H1 (cell line): ENCODE measurements at regions not wholly inside any gene's neighbourhood (a gene's known extent, or its start where the extent isn't known, plus 50 kb on each side); places are given as distances from the start of the nearest gene placed in this dataset.

Source experiments
- CTCF ChIA-PET: fragments of 300-600 bp; sonication (Branson Sonifier 250); formaldehyde crosslinking; loops from one replicate; lab custom pipeline; 2021; ENCODE audit not compliant: partially characterized antibody; lab: Charles Lee
- POLR2A ChIA-PET: fragments of 300-600 bp; sonication (Branson Sonifier 250); formaldehyde crosslinking; loops from one replicate; lab custom pipeline; 2021; ENCODE audit warnings: inconsistent platforms; ENCODE audit not compliant: partially characterized antibody; lab: Charles Lee
- DNase-seq, 2 experiments: peaks; one replicate each; pipeline versions ENCODE4 v3.0.0 to v3.0.0-alpha.2; 2010 to 2022; ENCODE audit warnings: low spot score in 2 of 2, low read depth in 1 of 2, mixed read lengths in 1 of 2
- FAIRE-seq: peaks from 2 replicates; lab custom pipeline; 2011; peaks lifted over from hg19 to GRCh38; lab: Jason Lieb, UNC
- H2AFZ ChIP-seq: 2 replicates; pipeline ENCODE4 v1.8.1; 2012; ENCODE audit warnings: low read length, inconsistent platforms
- H2AK5ac ChIP-seq: 2 replicates; pipeline ENCODE4 v1.6.1; 2013; ENCODE audit warnings: low read depth, low read length
- H2BK120ac ChIP-seq: replicated peaks from 2 replicates; pipeline ENCODE3; 2013; ENCODE audit warnings: low read depth, low read length, inconsistent platforms
- H2BK12ac ChIP-seq: 2 replicates; pipeline ENCODE4 v1.6.1; 2013; ENCODE audit warnings: low read depth, low read length
- H2BK15ac ChIP-seq: 2 replicates; pipeline ENCODE4 v1.6.1; 2013; ENCODE audit warnings: low read length
- H2BK20ac ChIP-seq: 2 replicates; pipeline ENCODE4 v1.6.1; 2013; ENCODE audit warnings: low read length
- H2BK5ac ChIP-seq: 2 replicates; pipeline ENCODE4 v1.6.1; 2013; ENCODE audit warnings: low read depth, low read length
- H3K14ac ChIP-seq: 2 replicates; pipeline ENCODE4 v1.6.1; 2013; ENCODE audit warnings: inconsistent platforms; ENCODE audit not compliant: insufficient read length
- H3K18ac ChIP-seq: 2 replicates; pipeline ENCODE4 v1.6.1; 2013; ENCODE audit warnings: low read length; ENCODE audit errors: extremely low read depth
- H3K23ac ChIP-seq: 2 replicates; pipeline ENCODE4 v1.6.1; 2013; ENCODE audit warnings: inconsistent platforms; ENCODE audit not compliant: insufficient read length
- H3K23me2 ChIP-seq: 2 replicates; pipeline ENCODE4 v1.6.1; 2013; ENCODE audit warnings: low read depth, low read length
- H3K27ac ChIP-seq: 2 replicates; pipeline ENCODE4 v1.6.1; 2011; ENCODE audit warnings: low read depth, low read length, inconsistent platforms
- H3K27me3 ChIP-seq, 4 experiments: replicated peaks in 1 of 4; 1 replicate in 1 of 4; 2 replicates in 3 of 4; pipeline versions ENCODE4 v1.6.1 to v1.8.1; 2011 to 2013; ENCODE audit warnings: low read length in 3 of 4, mild to moderate bottlenecking in 3 of 4, inconsistent platforms in 2 of 4, mixed read lengths in 2 of 4, moderate library complexity in 1 of 4; ENCODE audit not compliant: control insufficient read depth in 3 of 4, insufficient read depth in 3 of 4; ENCODE audit errors: extremely low read depth in 1 of 4
- H3K36me3 ChIP-seq, 4 experiments: 2 replicates each; pipeline versions ENCODE4 v1.6.1 to v1.8.1; 2011 to 2013; ENCODE audit warnings: mild to moderate bottlenecking in 4 of 4, low read length in 3 of 4, moderate library complexity in 2 of 4, control low read depth in 1 of 4, inconsistent platforms in 1 of 4; ENCODE audit not compliant: insufficient read depth in 4 of 4, control insufficient read depth in 2 of 4
- H3K4ac ChIP-seq: replicated peaks from 2 replicates; pipeline ENCODE3; 2013; ENCODE audit warnings: low read length, low read depth, mixed read lengths, inconsistent platforms; ENCODE audit not compliant: insufficient read length
- H3K4me1 ChIP-seq, 4 experiments: replicated peaks in 1 of 4; 1 replicate in 1 of 4; 2 replicates in 3 of 4; pipeline versions ENCODE4 v1.6.1 to v1.8.1; 2011 to 2013; ENCODE audit warnings: low read length in 3 of 4, inconsistent platforms in 2 of 4, mixed read lengths in 1 of 4; ENCODE audit not compliant: insufficient read depth in 4 of 4, control insufficient read depth in 3 of 4
- H3K4me2 ChIP-seq, 2 experiments: 2 replicates each; pipeline versions ENCODE4 v1.6.1 to v1.8.1; 2011 to 2013; ENCODE audit warnings: low read depth in 2 of 2, low read length in 2 of 2, control low read depth in 1 of 2, inconsistent platforms in 1 of 2, mild to moderate bottlenecking in 1 of 2; ENCODE audit not compliant: insufficient read depth in 1 of 2
- H3K4me3 ChIP-seq, 4 experiments: fragments of 200-600, 300-600 bp in 1 of 4; sonication (generic), shearing (Covaris generic), sonication (Bioruptor Twin) in 1 of 4; 2 replicates each; pipeline versions ENCODE4 v1.5.1 to v1.8.1; 2011 to 2016; ENCODE audit warnings: low read length in 4 of 4, low read depth in 3 of 4, control low read depth in 2 of 4, inconsistent platforms in 2 of 4, mild to moderate bottlenecking in 2 of 4, mixed read lengths in 1 of 4, moderate library complexity in 1 of 4; ENCODE audit not compliant: insufficient read depth in 2 of 4; ENCODE audit errors: extremely low read depth in 1 of 4
- H3K56ac ChIP-seq: replicated peaks from 2 replicates; pipeline ENCODE3; 2013; ENCODE audit warnings: low read depth, mild to moderate bottlenecking, mixed read lengths, low read length, inconsistent platforms; ENCODE audit not compliant: insufficient read length
- H3K79me1 ChIP-seq: 2 replicates; pipeline ENCODE4 v1.6.1; 2013; ENCODE audit warnings: low read depth, low read length, control low read depth
- H3K79me2 ChIP-seq, 2 experiments: 2 replicates each; pipeline versions ENCODE4 v1.6.1 to v1.8.1; 2012 to 2013; ENCODE audit warnings: low read length in 2 of 2, mild to moderate bottlenecking in 2 of 2, inconsistent platforms in 1 of 2; ENCODE audit not compliant: insufficient read depth in 2 of 2, control insufficient read depth in 1 of 2
- H3K9ac ChIP-seq, 4 experiments: replicated peaks in 1 of 4; 1 replicate in 1 of 4; 2 replicates in 3 of 4; pipeline versions ENCODE4 v1.6.1 to v1.8.1; 2011 to 2013; ENCODE audit warnings: low read depth in 3 of 4, low read length in 3 of 4, control low read depth in 2 of 4, mild to moderate bottlenecking in 2 of 4, moderate library complexity in 2 of 4, inconsistent platforms in 1 of 4; ENCODE audit errors: extremely low read depth in 1 of 4
- H3K9me3 ChIP-seq, 2 experiments: 2 replicates each; pipeline versions ENCODE4 v1.6.1 to v1.8.1; 2012 to 2013; ENCODE audit warnings: mild to moderate bottlenecking in 2 of 2, moderate library complexity in 2 of 2, control low read depth in 1 of 2, inconsistent platforms in 1 of 2, low read depth in 1 of 2, low read length in 1 of 2, mixed read lengths in 1 of 2; ENCODE audit not compliant: insufficient read depth in 2 of 2
- H4K20me1 ChIP-seq, 2 experiments: replicated peaks in 1 of 2; 2 replicates each; pipeline versions ENCODE3 to v1.8.1; 2011 to 2013; ENCODE audit warnings: inconsistent platforms in 2 of 2, low read length in 2 of 2, mild to moderate bottlenecking in 1 of 2; ENCODE audit not compliant: insufficient read depth in 2 of 2, control insufficient read depth in 1 of 2
- H4K5ac ChIP-seq: 2 replicates; pipeline ENCODE4 v1.6.1; 2013; ENCODE audit warnings: low read length, low read depth, mixed read lengths, inconsistent platforms; ENCODE audit not compliant: insufficient read length
- H4K8ac ChIP-seq: 2 replicates; pipeline ENCODE4 v1.8.0; 2013; ENCODE audit warnings: mild to moderate bottlenecking, moderate library complexity, low read length, inconsistent platforms; ENCODE audit not compliant: insufficient read depth; ENCODE audit errors: extremely low read depth
- H4K91ac ChIP-seq: replicated peaks from 2 replicates; pipeline ENCODE3; 2013; ENCODE audit warnings: low read length, mixed read lengths, inconsistent platforms; ENCODE audit not compliant: insufficient read length
- ASH2L ChIP-seq: fragments of 200-600, 300-600 bp; sonication (generic); IDR thresholded peaks from one replicate; pipeline ENCODE4 v1.7.1; 2017; ENCODE audit warnings: low read length
- BRCA1 ChIP-seq: IDR thresholded peaks from 2 replicates; pipeline ENCODE4 v1.6.1; 2012; ENCODE audit warnings: low read depth, low read length, improper control_type of control experiment
- E2F6 ChIP-seq: IDR thresholded peaks from 2 replicates; pipeline ENCODE4 v1.6.1; 2012; ENCODE audit warnings: inconsistent platforms
- EP300 ChIP-seq, 2 experiments: IDR thresholded peaks; 1 replicate in 1 of 2; 2 replicates in 1 of 2; pipeline ENCODE4 v1.6.1; 2011 to 2012; ENCODE audit warnings: low read depth in 2 of 2, low read length in 2 of 2, mild to moderate bottlenecking in 2 of 2, borderline replicate concordance in 1 of 2, inconsistent platforms in 1 of 2, moderate library complexity in 1 of 2
- FOSL1 ChIP-seq: IDR thresholded peaks from 2 replicates; pipeline ENCODE4 v1.6.1; 2011; ENCODE audit warnings: mild to moderate bottlenecking, low read depth, low read length, moderate library complexity; ENCODE audit not compliant: insufficient read depth
- GTF2F1 ChIP-seq: IDR thresholded peaks from 2 replicates; pipeline ENCODE4 v1.6.1; 2012; ENCODE audit warnings: low read depth, low read length, improper control_type of control experiment, borderline replicate concordance
- JUND ChIP-seq: IDR thresholded peaks from 2 replicates; pipeline ENCODE4 v1.6.1; 2011; ENCODE audit warnings: mild to moderate bottlenecking, improper control_type of control experiment, low read length
- MAX ChIP-seq: IDR thresholded peaks from 2 replicates; pipeline ENCODE4 v1.6.1; 2012; ENCODE audit warnings: inconsistent platforms
- SAP30 ChIP-seq: fragments of 300-600 bp; sonication (generic); IDR thresholded peaks from 2 replicates; pipeline ENCODE4 v1.7.1; 2012; ENCODE audit warnings: low read length, moderate library complexity, mild to moderate bottlenecking, inconsistent platforms; ENCODE audit not compliant: insufficient read depth, insufficient replicate concordance
- TAF1 ChIP-seq: IDR thresholded peaks from 2 replicates; pipeline ENCODE4 v1.6.1; 2011; ENCODE audit warnings: mild to moderate bottlenecking, low read depth, low read length
- TBP ChIP-seq: IDR thresholded peaks from 2 replicates; pipeline ENCODE4 v1.6.1; 2011; ENCODE audit warnings: low read depth, low read length, improper control_type of control experiment
- TCF12 ChIP-seq: IDR thresholded peaks from 2 replicates; pipeline ENCODE4 v1.6.1; 2011; ENCODE audit warnings: low read depth, mild to moderate bottlenecking, low read length
- TEAD4 ChIP-seq: IDR thresholded peaks from 2 replicates; pipeline ENCODE4 v1.6.1; 2012; ENCODE audit warnings: low read depth, low read length, inconsistent platforms, mixed read lengths
- ZNF274 ChIP-seq: IDR thresholded peaks from 2 replicates; pipeline ENCODE4 v1.7.0; 2012; ENCODE audit warnings: low read length, borderline replicate concordance; ENCODE audit errors: extremely low read depth
- WGBS, 2 experiments: shearing (Covaris generic) in 1 of 2; methylation state at CpG; one replicate each; pipeline versions ENCODE4 v1.1.6 to v1.1.7; 2013 to 2015; ENCODE audit warnings: low lambda C conversion rate in 2 of 2, mixed read lengths in 2 of 2, inconsistent platforms in 1 of 2, low coverage in 1 of 2, missing lambda C conversion rate in 1 of 2; ENCODE audit not compliant: insufficient replicate concordance in 2 of 2, insufficient coverage in 1 of 2, insufficient read length in 1 of 2; ENCODE audit errors: extremely low coverage in 1 of 2, missing lambda C conversion rate in 1 of 2; 5-methylcytosine and 5-hydroxymethylcytosine counted together

GRCh38 chr12:14308516-14308915 is 57.0 kb upstream of the ATF7IP start:
- no peak overlapping the region for H2BK20ac ChIP-seq
- CTCF ChIA-PET: interaction anchor here (1.8 kb wide), 1 partner anchor 145 kb away, joined by 6 read pairs; no protein-coding TSS in a partner anchor
- no peaks in the 10 kb centered on the region for H3K79me1 ChIP-seq
- no peak overlapping the region for H2AK5ac ChIP-seq
- FAIRE-seq (no peak), DNase-seq (no peak)
- H3K56ac ChIP-seq: no peak overlapping the region
- no peaks in the 10 kb centered on the region for H3K36me3 ChIP-seq
- no peak overlapping the region for H3K9ac ChIP-seq
- POLR2A ChIA-PET: interaction anchor here (1.1 kb wide), 1 partner anchor 59 kb away, joined by 3 read pairs; no protein-coding TSS in a partner anchor
- H3K4me1 ChIP-seq: no peaks in the 10 kb centered on the region
- peaks cover 0 to 1% (median 0%) of the 10 kb centered on the region in 4 experiments; a peak in 1 of 7 replicates for H3K27me3 ChIP-seq
- no peak overlapping the region for H3K14ac ChIP-seq
- no peaks in the 10 kb centered on the region for H3K79me2 ChIP-seq
- no peak overlapping the region for H2BK5ac ChIP-seq
- no peak overlapping the region for H3K18ac ChIP-seq
- no peak overlapping the region for H4K5ac ChIP-seq
- no peak overlapping the region for H2BK15ac ChIP-seq
- 95% methylated on average over 4 of the region's 4 CpGs; no CpG with 5 or more reads in 1 of the 2 experiments for WGBS, 2 experiments
- no peaks in the 10 kb centered on the region; a peak in 1 of 4 replicates for H3K9me3 ChIP-seq
- H2BK12ac ChIP-seq: no peak overlapping the region
- no peak overlapping the region for H3K23ac ChIP-seq
- H3K27ac ChIP-seq: no peak overlapping the region
- H2BK120ac ChIP-seq: no peak overlapping the region
- H4K20me1 ChIP-seq: no peaks in the 10 kb centered on the region
- H4K91ac ChIP-seq: no peak overlapping the region
- H2AFZ ChIP-seq: no peak overlapping the region
- no peak overlapping the region for H3K4ac ChIP-seq
- no peak overlapping the region for H3K4me3 ChIP-seq
- no peaks in the 10 kb centered on the region for H3K23me2 ChIP-seq
- H4K8ac ChIP-seq: no peak overlapping the region
- no peak overlapping the region for H3K4me2 ChIP-seq
- TF ChIP-seq MAX (no peak), GTF2F1 (no peak), ASH2L (no peak), TCF12 (no peak), EP300 (IDR thresholded peaks at IDR 0.05; ENCODE audit: borderline replicate concordance in 1 of 2, low read depth in 2 of 2, low read length in 2 of 2) (no peak), JUND (no peak), TBP (no peak), TAF1 (no peak), TEAD4 (no peak), SAP30 (no peak), FOSL1 (no peak), BRCA1 (no peak), E2F6 (no peak), ZNF274 (no peak)
